Left lung (tissue), 4 donors: ENCODE measurements at regions not wholly inside any gene's neighbourhood (a gene's known extent, or its start where the extent isn't known, plus 50 kb on each side); places are given as distances from the start of the nearest gene placed in this dataset.
"Not testable (repeated sequence)": the region's sequence is repeated elsewhere in the genome, so short reads cannot be mapped to it uniquely, and the experiment has no call there.

Source experiments
- ATAC-seq: fragments of 200-7000 bp; cut with Tn5 transposase; one replicate; pipeline ENCODE4 v1.9.1; 2020; ENCODE audit warnings: moderate library complexity
- DNase-seq, 4 donors: peaks; one replicate each; pipeline ENCODE4 v3.0.0-alpha.2; 2013 to 2020
- H3K27ac ChIP-seq, 2 donors: fragments of 200-600 bp; sonication (generic) in 1 of 2; one replicate each; pipeline versions ENCODE4 v1.5.0 to v1.8.0; 2020 to 2021
- H3K27me3 ChIP-seq, 2 donors: fragments of 200-600 bp; sonication (generic) in 1 of 2; one replicate each; pipeline versions ENCODE4 v1.5.0 to v1.8.0; 2020 to 2021
- H3K36me3 ChIP-seq, 2 donors: fragments of 200-600 bp; sonication (generic) in 1 of 2; one replicate each; pipeline versions ENCODE4 v1.5.0 to v1.8.0; 2020 to 2021
- H3K4me1 ChIP-seq, 2 donors: fragments of 200-600 bp; one replicate each; pipeline ENCODE4 v1.8.0; 2021
- H3K4me3 ChIP-seq, 2 donors: fragments of 200-600 bp; sonication (generic) in 1 of 2; one replicate each; pipeline versions ENCODE4 v1.5.0 to v1.8.0; 2020 to 2021; ENCODE audit warnings: mild to moderate bottlenecking in 1 of 2
- H3K9me3 ChIP-seq, 2 donors: fragments of 200-600 bp; sonication (generic) in 1 of 2; one replicate each; pipeline versions ENCODE4 v1.5.0 to v1.8.0; 2020 to 2021
- intact Hi-C, 2 donors: fragments of 100-400 bp; cut with DNase I; formaldehyde crosslinking; loops; one replicate each; pipeline versions ENCODE4 v1.11.2 to v1.14.2; 2022
- TF ChIP-seq, protein P1 (sequence below), 2 donors: fragments of 200-600 bp; sonication (generic) in 1 of 2; IDR thresholded peaks; one replicate each; pipeline versions ENCODE4 v1.5.0 to v1.8.0; 2021; ENCODE audit warnings: antibody characterized with exemption in 2 of 2
- donor health status: DM: no; HTN: yes; CAD: no.
- donor health status: DM: no; HTN: no; CAD: no.

DNA sequence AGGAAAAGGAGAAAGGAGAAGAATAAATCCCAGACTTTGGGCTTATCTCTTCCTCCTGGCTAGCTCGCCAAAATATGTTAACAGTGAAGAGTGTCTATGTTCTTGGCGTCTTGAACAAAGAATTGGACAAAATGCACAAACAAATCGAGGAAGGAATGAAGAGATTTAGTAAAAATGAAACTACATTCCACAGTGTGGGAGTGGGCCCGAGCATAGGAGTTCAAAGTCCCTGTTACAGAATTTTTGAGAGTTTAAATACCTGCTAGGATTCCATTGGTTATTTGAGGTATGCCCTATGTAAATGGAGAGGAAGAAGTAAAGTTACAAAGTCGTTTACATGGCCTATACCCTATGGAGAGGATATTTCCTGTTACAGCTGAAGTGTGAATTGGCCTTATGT, 525.1 kb upstream of the CNTN5 start:
- H3K4me3 ChIP-seq = no peak overlapping the region
- no peaks in the 10 kb centered on the region for H3K36me3 ChIP-seq
- no peaks in the 10 kb centered on the region for H3K4me1 ChIP-seq
- H3K27me3 ChIP-seq = no peaks in the 10 kb centered on the region
- intact Hi-C loops = no loop called here
- ATAC-seq (no peak), DNase-seq (no peak)
- H3K27ac ChIP-seq = no peak overlapping the region
- peaks cover 0 to 2% of the 10 kb centered on the region in 2 donors for H3K9me3 ChIP-seq
- TF ChIP-seq, protein P1, sequence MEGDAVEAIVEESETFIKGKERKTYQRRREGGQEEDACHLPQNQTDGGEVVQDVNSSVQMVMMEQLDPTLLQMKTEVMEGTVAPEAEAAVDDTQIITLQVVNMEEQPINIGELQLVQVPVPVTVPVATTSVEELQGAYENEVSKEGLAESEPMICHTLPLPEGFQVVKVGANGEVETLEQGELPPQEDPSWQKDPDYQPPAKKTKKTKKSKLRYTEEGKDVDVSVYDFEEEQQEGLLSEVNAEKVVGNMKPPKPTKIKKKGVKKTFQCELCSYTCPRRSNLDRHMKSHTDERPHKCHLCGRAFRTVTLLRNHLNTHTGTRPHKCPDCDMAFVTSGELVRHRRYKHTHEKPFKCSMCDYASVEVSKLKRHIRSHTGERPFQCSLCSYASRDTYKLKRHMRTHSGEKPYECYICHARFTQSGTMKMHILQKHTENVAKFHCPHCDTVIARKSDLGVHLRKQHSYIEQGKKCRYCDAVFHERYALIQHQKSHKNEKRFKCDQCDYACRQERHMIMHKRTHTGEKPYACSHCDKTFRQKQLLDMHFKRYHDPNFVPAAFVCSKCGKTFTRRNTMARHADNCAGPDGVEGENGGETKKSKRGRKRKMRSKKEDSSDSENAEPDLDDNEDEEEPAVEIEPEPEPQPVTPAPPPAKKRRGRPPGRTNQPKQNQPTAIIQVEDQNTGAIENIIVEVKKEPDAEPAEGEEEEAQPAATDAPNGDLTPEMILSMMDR (IDR thresholded peaks at IDR 0.05) = no peak

DNA sequence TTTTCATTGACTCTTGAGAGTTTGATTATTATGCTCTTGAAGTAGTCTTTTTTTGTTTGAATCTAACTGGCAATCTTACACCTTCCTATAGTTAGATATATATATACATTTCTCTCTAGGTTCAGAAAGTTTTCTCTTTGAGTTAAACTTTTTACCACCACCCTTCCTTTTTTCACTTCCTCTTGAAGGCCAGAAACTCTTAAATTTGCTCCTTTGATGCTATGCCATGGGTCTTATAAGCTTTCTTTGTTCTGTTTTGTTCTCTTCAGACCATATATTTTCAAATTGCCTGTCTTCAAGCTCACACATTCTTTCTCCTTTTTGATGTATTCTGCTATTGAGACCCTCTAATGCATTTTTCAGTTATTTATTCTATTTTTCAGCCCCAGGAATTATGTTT, 513.5 kb upstream of the CNTN5 start:
- no peaks in the 10 kb centered on the region for H3K36me3 ChIP-seq
- no peak overlapping the region for H3K27ac ChIP-seq
- intact Hi-C loops = no loop called here
- TF ChIP-seq, protein P1 (IDR thresholded peaks at IDR 0.05) = no peak
- no peak for DNase-seq
- ATAC-seq = no peak
- H3K27me3 ChIP-seq = no peaks in the 10 kb centered on the region
- H3K4me1 ChIP-seq = no peaks in the 10 kb centered on the region
- no peak overlapping the region for H3K4me3 ChIP-seq
- H3K9me3 ChIP-seq = peaks cover 0 to 15% of the 10 kb centered on the region in 2 donors

DNA sequence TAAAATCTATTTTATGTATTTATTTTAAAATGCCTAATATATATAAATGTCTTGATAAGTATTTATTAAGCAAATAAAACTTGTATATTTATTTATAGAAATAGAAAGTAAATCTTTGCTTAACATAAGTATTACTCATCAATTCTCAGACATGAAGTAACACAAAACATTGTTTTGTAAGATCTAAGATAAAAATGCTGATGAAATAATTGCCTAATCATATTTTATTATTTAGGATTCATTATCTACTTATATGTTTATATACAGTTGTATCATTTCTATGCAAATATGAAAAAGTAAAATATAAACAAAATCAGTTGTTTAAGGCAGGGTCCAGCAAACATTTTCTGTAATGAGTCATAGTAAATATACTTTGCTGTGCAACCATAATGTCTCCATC, 507.8 kb upstream of the CNTN5 start:
- no peaks in the 10 kb centered on the region for H3K36me3 ChIP-seq
- ATAC-seq = no peak
- H3K27me3 ChIP-seq = no peaks in the 10 kb centered on the region
- peaks cover 0 to 8% of the 10 kb centered on the region in 2 donors for H3K9me3 ChIP-seq
- no peaks in the 10 kb centered on the region for H3K4me1 ChIP-seq
- no peak overlapping the region for H3K4me3 ChIP-seq
- no peak for DNase-seq
- TF ChIP-seq, protein P1 (IDR thresholded peaks at IDR 0.05) = no peak
- H3K27ac ChIP-seq = no peak overlapping the region
- intact Hi-C loops = no loop called here

- intact Hi-C loops = no loop called here
- Histone ChIP-seq H3K4me1 (no peaks in the 10 kb centered on the region), H3K36me3 (no peaks in the 10 kb centered on the region), H3K27me3 (no peaks in the 10 kb centered on the region), H3K4me3 (no peak overlapping the region), H3K9me3 (peaks cover 0 to 5% of the 10 kb centered on the region in 2 donors), H3K27ac (no peak overlapping the region)
- no peak for ATAC-seq
- DNase-seq = no peak
- TF ChIP-seq, protein P1 (IDR thresholded peaks at IDR 0.05) = no peak
Measured at GRCh38 chr11:98531576-98531975, 489.2 kb upstream of the CNTN5 start.

DNA sequence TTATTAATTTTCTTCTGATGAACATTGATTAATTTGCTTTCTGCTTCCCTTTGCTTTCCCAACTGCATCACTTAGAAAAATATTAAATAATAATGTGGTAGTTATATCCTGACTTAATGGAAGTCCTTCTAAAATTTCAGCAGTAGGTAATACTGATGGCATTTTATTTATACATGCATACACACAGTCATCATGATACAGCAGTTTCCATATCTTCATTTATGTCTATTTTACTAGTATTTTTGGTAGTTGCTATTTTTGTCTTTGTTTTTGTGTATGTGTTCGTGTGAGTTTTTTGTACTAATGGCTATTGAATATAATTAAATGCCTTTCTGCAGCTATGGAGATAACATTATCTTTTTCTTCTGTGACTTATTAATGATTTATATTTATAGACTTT, 484.7 kb upstream of the CNTN5 start:
- TF ChIP-seq, protein P1 (IDR thresholded peaks at IDR 0.05) = no peak

GRCh38 chr11:98538358-98538757, 482.4 kb upstream of the CNTN5 start:
- H3K4me1 ChIP-seq, ATAC-seq, intact Hi-C loops: not testable (repeated sequence)

More for the DNA sequence above, 484.7 kb upstream of the CNTN5 start:
- no peak overlapping the region for H3K4me3 ChIP-seq
- H3K27me3 ChIP-seq = no peaks in the 10 kb centered on the region
- no peaks in the 10 kb centered on the region for H3K4me1 ChIP-seq
- DNase-seq (no peak), ATAC-seq (no peak)
- intact Hi-C loops = no loop called here
- no peak overlapping the region for H3K27ac ChIP-seq
- H3K36me3 ChIP-seq = no peaks in the 10 kb centered on the region
- no peaks in the 10 kb centered on the region for H3K9me3 ChIP-seq

More at GRCh38 chr11:98538358-98538757, 482.4 kb upstream of the CNTN5 start:
- H3K9me3 ChIP-seq, H3K4me3 ChIP-seq, H3K27me3 ChIP-seq, H3K36me3 ChIP-seq, H3K27ac ChIP-seq, DNase-seq: not testable (repeated sequence)
